Activated naive CD8-positive, alpha-beta T cell (primary cell): ENCODE measurements at regions not wholly inside any gene's neighbourhood (a gene's known extent, or its start where the extent isn't known, plus 50 kb on each side); places are given as distances from the start of the nearest gene placed in this dataset.
A peak's percentile ranks its signal among the peaks of the same experiment; 100 is the strongest.

Experiments
- H3K27ac Mint-ChIP-seq: one replicate; pipeline ENCODE4 v1.8.0; 2021; ENCODE audit warnings: mixed read lengths
- H3K27me3 Mint-ChIP-seq: one replicate; pipeline ENCODE4 v1.8.0; 2021; ENCODE audit warnings: mixed read lengths
- H3K36me3 Mint-ChIP-seq: one replicate; pipeline ENCODE4 v1.8.0; 2021; ENCODE audit warnings: mixed read lengths
- H3K4me1 Mint-ChIP-seq: one replicate; pipeline ENCODE4 v1.8.0; 2021; ENCODE audit warnings: low read depth, mixed read lengths
- H3K4me3 Mint-ChIP-seq: one replicate; pipeline ENCODE4 v1.8.0; 2021; ENCODE audit warnings: mild to moderate bottlenecking, mixed read lengths
- H3K9me3 Mint-ChIP-seq: one replicate; pipeline ENCODE4 v1.8.0; 2021; ENCODE audit warnings: low read depth, mixed read lengths

GRCh38 chr2:64214281-64215115 lies 70.3 kb upstream of the PELI1 start:
- peak overlapping the region; percentile 77 for H3K4me3 Mint-ChIP-seq
- peaks cover 53% of the 10 kb centered on the region for H3K4me1 Mint-ChIP-seq
- no peaks in the 10 kb centered on the region for H3K9me3 Mint-ChIP-seq
- peaks cover 7% of the 10 kb centered on the region for H3K36me3 Mint-ChIP-seq
- H3K27me3 Mint-ChIP-seq: no peaks in the 10 kb centered on the region
- peak overlapping the region; percentile 96 for H3K27ac Mint-ChIP-seq

GRCh38 chr2:64217198-64217869 lies 73.1 kb upstream of the PELI1 start:
- Mint-ChIP-seq H3K36me3 (no peaks in the 10 kb centered on the region), H3K9me3 (no peaks in the 10 kb centered on the region), H3K4me1 (peaks cover 39% of the 10 kb centered on the region), H3K4me3 (no peak overlapping the region), H3K27me3 (no peaks in the 10 kb centered on the region), H3K27ac (peak overlapping the region; percentile 61)

GRCh38 chr2:64218137-64218802 lies 74.0 kb upstream of the PELI1 start:
- Mint-ChIP-seq H3K4me1 (peaks cover 39% of the 10 kb centered on the region), H3K9me3 (no peaks in the 10 kb centered on the region), H3K36me3 (no peaks in the 10 kb centered on the region), H3K27ac (no peak overlapping the region), H3K4me3 (no peak overlapping the region), H3K27me3 (no peaks in the 10 kb centered on the region)

GRCh38 chr2:64219149-64219548 lies 74.9 kb upstream of the PELI1 start:
- no peaks in the 10 kb centered on the region for H3K27me3 Mint-ChIP-seq
- H3K4me1 Mint-ChIP-seq: peaks cover 33% of the 10 kb centered on the region
- no peaks in the 10 kb centered on the region for H3K9me3 Mint-ChIP-seq
- no peak overlapping the region for H3K4me3 Mint-ChIP-seq
- no peak overlapping the region for H3K27ac Mint-ChIP-seq
- H3K36me3 Mint-ChIP-seq: no peaks in the 10 kb centered on the region

- Mint-ChIP-seq H3K4me1 (peaks cover 25% of the 10 kb centered on the region), H3K4me3 (no peak overlapping the region), H3K27me3 (no peaks in the 10 kb centered on the region), H3K9me3 (no peaks in the 10 kb centered on the region), H3K36me3 (no peaks in the 10 kb centered on the region), H3K27ac (no peak overlapping the region)
Measured at GRCh38 chr2:64220265-64220664, 76.0 kb upstream of the PELI1 start.

GRCh38 chr2:64220894-64221617 lies 76.8 kb upstream of the PELI1 start:
- no peaks in the 10 kb centered on the region for H3K27me3 Mint-ChIP-seq
- H3K9me3 Mint-ChIP-seq: no peaks in the 10 kb centered on the region
- no peaks in the 10 kb centered on the region for H3K36me3 Mint-ChIP-seq
- peaks cover 26% of the 10 kb centered on the region for H3K4me1 Mint-ChIP-seq
- H3K27ac Mint-ChIP-seq: no peak overlapping the region
- no peak overlapping the region for H3K4me3 Mint-ChIP-seq

- peaks cover 22% of the 10 kb centered on the region for H3K4me1 Mint-ChIP-seq
- no peaks in the 10 kb centered on the region for H3K27me3 Mint-ChIP-seq
- H3K36me3 Mint-ChIP-seq: no peaks in the 10 kb centered on the region
- no peak overlapping the region for H3K27ac Mint-ChIP-seq
- no peak overlapping the region for H3K4me3 Mint-ChIP-seq
- H3K9me3 Mint-ChIP-seq: no peaks in the 10 kb centered on the region
Measured at GRCh38 chr2:64221935-64222334, 77.7 kb upstream of the PELI1 start.

GRCh38 chr2:64222351-64222750 lies 78.1 kb upstream of the PELI1 start:
- H3K27ac Mint-ChIP-seq: peak overlapping the region; percentile 86
- H3K27me3 Mint-ChIP-seq: no peaks in the 10 kb centered on the region
- H3K9me3 Mint-ChIP-seq: no peaks in the 10 kb centered on the region
- H3K36me3 Mint-ChIP-seq: no peaks in the 10 kb centered on the region
- peaks cover 21% of the 10 kb centered on the region for H3K4me1 Mint-ChIP-seq
- H3K4me3 Mint-ChIP-seq: no peak overlapping the region

GRCh38 chr2:64223055-64223454 lies 78.8 kb upstream of the PELI1 start:
- Mint-ChIP-seq H3K27me3 (no peaks in the 10 kb centered on the region), H3K9me3 (no peaks in the 10 kb centered on the region), H3K4me3 (peak overlapping the region; percentile 35), H3K36me3 (no peaks in the 10 kb centered on the region), H3K27ac (peak overlapping the region; percentile 86), H3K4me1 (peaks cover 25% of the 10 kb centered on the region)

- H3K27me3 Mint-ChIP-seq: no peaks in the 10 kb centered on the region
- H3K36me3 Mint-ChIP-seq: no peaks in the 10 kb centered on the region
- H3K9me3 Mint-ChIP-seq: no peaks in the 10 kb centered on the region
- peak overlapping the region; percentile 3 for H3K27ac Mint-ChIP-seq
- H3K4me1 Mint-ChIP-seq: peaks cover 32% of the 10 kb centered on the region
- H3K4me3 Mint-ChIP-seq: no peak overlapping the region
Measured at GRCh38 chr2:64225491-64225890, 81.3 kb upstream of the PELI1 start.

GRCh38 chr2:64226611-64227010 lies 82.4 kb upstream of the PELI1 start:
- Mint-ChIP-seq H3K9me3 (no peaks in the 10 kb centered on the region), H3K27me3 (peaks cover 3% of the 10 kb centered on the region), H3K27ac (no peak overlapping the region), H3K4me3 (no peak overlapping the region), H3K36me3 (peaks cover 3% of the 10 kb centered on the region), H3K4me1 (peaks cover 32% of the 10 kb centered on the region)

GRCh38 chr2:64227603-64228125 lies 83.4 kb upstream of the PELI1 start:
- H3K4me3 Mint-ChIP-seq: peak overlapping the region; percentile 88
- peaks cover 30% of the 10 kb centered on the region for H3K4me1 Mint-ChIP-seq
- peaks cover 3% of the 10 kb centered on the region for H3K27me3 Mint-ChIP-seq
- H3K27ac Mint-ChIP-seq: peak overlapping the region; percentile 86
- no peaks in the 10 kb centered on the region for H3K9me3 Mint-ChIP-seq
- H3K36me3 Mint-ChIP-seq: peaks cover 3% of the 10 kb centered on the region

GRCh38 chr2:64228126-64228678 lies 84.0 kb upstream of the PELI1 start:
- Mint-ChIP-seq H3K27me3 (peaks cover 3% of the 10 kb centered on the region), H3K36me3 (peaks cover 3% of the 10 kb centered on the region), H3K4me3 (peak overlapping the region; percentile 88), H3K9me3 (no peaks in the 10 kb centered on the region), H3K4me1 (peaks cover 24% of the 10 kb centered on the region), H3K27ac (peak overlapping the region; percentile 86)

- no peaks in the 10 kb centered on the region for H3K9me3 Mint-ChIP-seq
- peaks cover 21% of the 10 kb centered on the region for H3K4me1 Mint-ChIP-seq
- peak overlapping the region; percentile 88 for H3K4me3 Mint-ChIP-seq
- peaks cover 3% of the 10 kb centered on the region for H3K27me3 Mint-ChIP-seq
- peak overlapping the region; percentile 18 for H3K27ac Mint-ChIP-seq
- peaks cover 3% of the 10 kb centered on the region for H3K36me3 Mint-ChIP-seq
Measured at GRCh38 chr2:64228918-64229317, 84.7 kb upstream of the PELI1 start.
